ENCODE measurements at regions not wholly inside any gene's neighbourhood (a gene's known extent, or its start where the extent isn't known, plus 50 kb on each side); places are given as distances from the start of the nearest gene placed in this dataset.

GRCh38 chr5:161030229-161030628 lies 178.2 kb upstream of the ATP10B start:
- DNase-seq (ENCODE audit: low read depth) = no peak
- no peak overlapping the region for H3K4me3 ChIP-seq (ENCODE audit: low read depth, low read length)
- TF ChIP-seq CTCF (conservative IDR thresholded peaks at IDR 0.05; ENCODE audit: low read depth, low read length) = no peak

GRCh38 chr5:161027763-161028162 lies 175.8 kb upstream of the ATP10B start:
- no peak overlapping the region for H3K4me3 ChIP-seq (ENCODE audit: low read depth, low read length)
- DNase-seq (ENCODE audit: low read depth) = no peak
- TF ChIP-seq CTCF (conservative IDR thresholded peaks at IDR 0.05; ENCODE audit: low read depth, low read length) = no peak

- H3K4me3 ChIP-seq (ENCODE audit: low read depth, low read length) = no peak overlapping the region
- TF ChIP-seq CTCF (conservative IDR thresholded peaks at IDR 0.05; ENCODE audit: low read depth, low read length) = no peak
- no peak for DNase-seq (ENCODE audit: low read depth)
These were observed 171.5 kb upstream of the ATP10B start for GRCh38 chr5:161023551-161023950.

- no peak for TF ChIP-seq CTCF (conservative IDR thresholded peaks at IDR 0.05; ENCODE audit: low read depth, low read length)
- DNase-seq (ENCODE audit: low read depth) = no peak
- H3K4me3 ChIP-seq (ENCODE audit: low read depth, low read length) = no peak overlapping the region
These were observed 170.1 kb upstream of the ATP10B start for GRCh38 chr5:161022151-161022550.

- H3K4me3 ChIP-seq (ENCODE audit: low read depth, low read length) = no peak overlapping the region
- DNase-seq (ENCODE audit: low read depth) = no peak
- TF ChIP-seq CTCF (conservative IDR thresholded peaks at IDR 0.05; ENCODE audit: low read depth, low read length) = no peak
These were observed 157.8 kb upstream of the ATP10B start for GRCh38 chr5:161009817-161010216.

GRCh38 chr5:161009194-161009593 lies 157.2 kb upstream of the ATP10B start:
- TF ChIP-seq CTCF (conservative IDR thresholded peaks at IDR 0.05; ENCODE audit: low read depth, low read length) = no peak
- DNase-seq (ENCODE audit: low read depth) = no peak
- H3K4me3 ChIP-seq (ENCODE audit: low read depth, low read length) = no peak overlapping the region

- DNase-seq (ENCODE audit: low read depth) = no peak
- TF ChIP-seq CTCF (conservative IDR thresholded peaks at IDR 0.05; ENCODE audit: low read depth, low read length) = no peak
- no peak overlapping the region for H3K4me3 ChIP-seq (ENCODE audit: low read depth, low read length)
These were observed 155.9 kb upstream of the ATP10B start for GRCh38 chr5:161007879-161008278.
